SK-N-MC (cell line): ENCODE measurements at regions not wholly inside any gene's neighbourhood (a gene's known extent, or its start where the extent isn't known, plus 50 kb on each side); places are given as distances from the start of the nearest gene placed in this dataset.

Experiments
- EZH2 ChIP-seq: fragments of 200-600 bp; sonication (generic); IDR thresholded peaks from one replicate; pipeline ENCODE4 v1.6.1; 2017; ENCODE audit warnings: antibody characterized with exemption
- FOXP2 ChIP-seq: optimal IDR thresholded peaks from 2 replicates; pipeline ENCODE3; 2011; ENCODE audit warnings: mild to moderate bottlenecking, moderate library complexity; ENCODE audit not compliant: insufficient read depth; ENCODE audit errors: extremely low read length, control extremely low read depth
- POLR2AphosphoS5 ChIP-seq: IDR thresholded peaks from 2 replicates; pipeline ENCODE4 v1.6.1; 2012; ENCODE audit warnings: mild to moderate bottlenecking, low read depth, low read length, borderline replicate concordance

DNA sequence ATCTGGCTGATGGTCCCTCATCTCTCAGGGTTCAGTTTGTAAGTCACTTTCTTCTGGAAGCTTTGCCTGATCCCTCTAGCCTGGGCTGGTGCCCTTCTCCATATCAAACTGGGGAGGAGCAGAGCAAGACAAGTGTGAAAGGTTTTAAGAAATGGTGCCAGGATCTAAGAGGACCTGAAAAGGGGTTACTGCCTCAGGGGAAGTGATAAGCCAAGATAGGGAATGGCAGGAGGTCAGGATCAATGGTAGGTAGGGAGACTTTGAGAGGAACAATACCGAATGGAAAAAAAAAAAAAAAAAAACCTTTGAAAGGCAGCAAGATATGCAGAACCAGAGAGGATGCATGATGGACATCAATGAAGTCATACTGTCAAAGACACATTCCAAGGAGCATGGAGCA lies 67.5 kb upstream of the TLR4 start:
- TF ChIP-seq POLR2AphosphoS5 (no peak), FOXP2 (no peak), EZH2 (no peak)
